Bronchial epithelial cell (primary cell): ENCODE measurements at regions not wholly inside any gene's neighbourhood (a gene's known extent, or its start where the extent isn't known, plus 50 kb on each side); places are given as distances from the start of the nearest gene placed in this dataset.
"Not testable (repeated sequence)": the region's sequence is repeated elsewhere in the genome, so short reads cannot be mapped to it uniquely, and the experiment has no call there.

Experiments used
- DNase-seq: peaks from one replicate; pipeline ENCODE4 v3.0.0-alpha.2; 2010; ENCODE audit warnings: low read depth
- FAIRE-seq: peaks from 2 replicates; lab custom pipeline; 2011; peaks lifted over from hg19 to GRCh38; lab: Jason Lieb, UNC
- H3K27me3 ChIP-seq: 2 replicates; pipeline ENCODE4 v1.5.1; 2011; ENCODE audit warnings: low read length; ENCODE audit not compliant: control insufficient read depth, insufficient read depth
- H3K36me3 ChIP-seq: 2 replicates; pipeline ENCODE4 v1.5.1; 2011; ENCODE audit warnings: low read length; ENCODE audit not compliant: control insufficient read depth, insufficient read depth
- H3K4me3 ChIP-seq: 2 replicates; pipeline ENCODE4 v1.5.1; 2011; ENCODE audit warnings: mild to moderate bottlenecking, low read depth, low read length, control low read depth
- CTCF ChIP-seq: IDR thresholded peaks from 2 replicates; pipeline ENCODE4 v1.5.1; 2011; ENCODE audit warnings: mild to moderate bottlenecking, moderate library complexity, low read length, control low read depth, inconsistent platforms; ENCODE audit not compliant: insufficient read depth, severe bottlenecking

GRCh38 chr4:30116401-30116800 is 603.8 kb upstream of the PCDH7 start:
- no peak for FAIRE-seq

GRCh38 chr4:30117433-30117832 is 602.7 kb upstream of the PCDH7 start:
- FAIRE-seq (no peak), DNase-seq (no peak)
- no peak overlapping the region for H3K4me3 ChIP-seq

More at GRCh38 chr4:30116401-30116800, 603.8 kb upstream of the PCDH7 start:
- Histone ChIP-seq H3K27me3 (no peaks in the 10 kb centered on the region), H3K36me3 (no peaks in the 10 kb centered on the region), H3K4me3 (no peak overlapping the region)
- no peak for TF ChIP-seq CTCF
- DNase-seq = no peak

GRCh38 chr4:30122711-30123110 is 597.5 kb upstream of the PCDH7 start:
- Histone ChIP-seq H3K36me3 (no peaks in the 10 kb centered on the region), H3K27me3 (no peaks in the 10 kb centered on the region), H3K4me3 (no peak overlapping the region)
- no peak for TF ChIP-seq CTCF
- FAIRE-seq = no peak
- no peak for DNase-seq

More at GRCh38 chr4:30117433-30117832, 602.7 kb upstream of the PCDH7 start:
- Histone ChIP-seq H3K27me3 (no peaks in the 10 kb centered on the region), H3K36me3 (no peaks in the 10 kb centered on the region)
- no peak for TF ChIP-seq CTCF

- H3K27me3 ChIP-seq, H3K4me3 ChIP-seq, H3K36me3 ChIP-seq, FAIRE-seq, DNase-seq: not testable (repeated sequence)
These were observed 595.5 kb upstream of the PCDH7 start for GRCh38 chr4:30124621-30125020.

GRCh38 chr4:30125868-30126267 is 594.3 kb upstream of the PCDH7 start:
- DNase-seq (no peak), FAIRE-seq (no peak)
- no peaks in the 10 kb centered on the region for H3K27me3 ChIP-seq
- H3K4me3 ChIP-seq = no peak overlapping the region
- H3K36me3 ChIP-seq = no peaks in the 10 kb centered on the region
- TF ChIP-seq CTCF = no peak

- no peaks in the 10 kb centered on the region for H3K36me3 ChIP-seq
- no peak overlapping the region for H3K4me3 ChIP-seq
- no peak for TF ChIP-seq CTCF
- DNase-seq (no peak), FAIRE-seq (no peak)
- no peaks in the 10 kb centered on the region for H3K27me3 ChIP-seq
These were observed 593.8 kb upstream of the PCDH7 start for GRCh38 chr4:30126351-30126750.

GRCh38 chr4:30148828-30149227 is 571.3 kb upstream of the PCDH7 start:
- H3K36me3 ChIP-seq, DNase-seq, FAIRE-seq, H3K27me3 ChIP-seq, H3K4me3 ChIP-seq: not testable (repeated sequence)

GRCh38 chr4:30149539-30149938 is 570.6 kb upstream of the PCDH7 start:
- not testable (repeated sequence) for H3K27me3 ChIP-seq, H3K4me3 ChIP-seq, H3K36me3 ChIP-seq, FAIRE-seq, DNase-seq
